IPS-NIHi11 (cell line): ENCODE measurements at regions not wholly inside any gene's neighbourhood (a gene's known extent, or its start where the extent isn't known, plus 50 kb on each side); places are given as distances from the start of the nearest gene placed in this dataset.
"Not testable (repeated sequence)": the region's sequence is repeated elsewhere in the genome, so short reads cannot be mapped to it uniquely, and the experiment has no call there.

Experiments used
- DNase-seq: peaks from one replicate; pipeline ENCODE4 v3.0.0; 2012; ENCODE audit warnings: mixed read lengths, low spot score

DNA sequence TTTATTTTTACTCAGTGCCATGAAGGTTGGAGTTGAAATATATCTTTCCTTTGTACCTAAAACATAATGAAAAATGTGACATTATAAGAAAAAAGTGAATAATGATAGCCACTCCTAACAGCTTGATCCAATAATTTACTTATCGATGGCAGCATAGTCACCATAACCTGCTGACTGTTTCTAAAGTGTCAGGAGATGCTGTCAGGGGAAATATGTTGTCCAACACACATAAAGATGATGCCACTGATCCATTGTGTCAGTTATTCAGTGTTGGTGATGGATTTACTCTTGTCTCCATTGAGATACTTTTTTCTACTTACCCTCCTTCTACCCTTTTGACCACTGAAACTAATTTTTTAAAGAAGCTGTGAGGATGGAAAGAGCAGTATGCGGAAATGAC is 1006.9 kb upstream of the TMEFF2 start:
- DNase-seq = no peak

DNA sequence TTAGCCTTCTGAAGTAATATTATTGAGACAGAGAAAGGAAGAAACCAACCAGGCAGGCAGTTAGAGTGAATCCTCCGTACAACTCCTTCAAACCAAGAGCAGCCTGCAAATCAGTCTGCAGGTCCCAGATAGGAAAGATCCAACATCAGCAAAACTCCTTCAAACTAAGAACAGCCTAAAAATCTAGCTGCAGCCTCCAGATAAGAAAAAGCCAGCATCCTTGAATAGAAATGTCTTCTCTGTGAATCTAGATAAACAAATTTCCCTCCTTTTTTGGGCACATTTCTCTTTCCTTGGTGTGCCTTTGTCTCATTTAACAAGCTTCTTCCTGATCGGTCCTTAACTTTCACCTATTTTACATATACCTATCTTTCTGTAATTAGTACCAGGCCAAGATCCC is 1004.6 kb upstream of the TMEFF2 start:
- DNase-seq = no peak

DNA sequence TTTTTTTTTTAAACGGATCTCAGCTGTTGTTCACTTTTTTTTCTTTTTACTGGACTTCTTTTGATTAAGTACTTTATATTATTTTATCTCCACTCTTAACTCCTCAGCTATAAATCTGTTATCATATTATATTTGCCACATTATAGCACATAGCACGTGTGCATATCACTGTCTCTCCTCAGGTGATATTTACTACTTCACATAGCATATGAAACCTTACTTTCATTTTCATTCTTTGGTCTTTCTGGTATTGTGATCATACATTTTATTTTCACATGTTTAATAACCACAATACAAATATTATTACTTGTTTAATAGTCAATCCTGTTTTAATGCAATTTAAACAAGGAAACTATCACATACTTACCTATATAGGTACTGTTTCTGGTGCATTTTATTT is 993.1 kb upstream of the TMEFF2 start:
- DNase-seq = no peak

GRCh38 chr2:193170981-193171380 is 976.2 kb upstream of the TMEFF2 start:
- not testable (repeated sequence) for DNase-seq

DNA sequence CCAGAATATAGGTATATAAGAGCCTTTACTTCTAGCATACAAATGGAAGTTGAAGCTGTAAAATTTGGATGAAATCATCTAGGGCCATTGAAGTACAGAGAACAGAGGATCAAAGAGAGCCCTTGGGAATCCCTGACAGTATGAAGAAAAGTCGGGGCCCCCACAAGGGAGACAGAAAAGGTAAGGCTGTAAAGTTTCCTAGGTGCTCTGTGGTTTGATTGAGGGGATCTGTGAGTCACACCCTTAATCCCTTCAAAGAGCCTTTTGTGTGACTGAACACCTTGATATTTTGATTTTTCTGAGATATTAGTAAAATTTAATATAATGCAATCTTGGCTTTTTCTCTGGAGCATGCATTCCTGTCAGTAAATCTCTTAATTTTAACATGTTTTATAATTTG is 961.7 kb upstream of the TMEFF2 start:
- no peak for DNase-seq

GRCh38 chr2:193154076-193154475 is 959.3 kb upstream of the TMEFF2 start:
- DNase-seq = no peak

- no peak for DNase-seq
These were observed 958.8 kb upstream of the TMEFF2 start for GRCh38 chr2:193153576-193153975.

DNA sequence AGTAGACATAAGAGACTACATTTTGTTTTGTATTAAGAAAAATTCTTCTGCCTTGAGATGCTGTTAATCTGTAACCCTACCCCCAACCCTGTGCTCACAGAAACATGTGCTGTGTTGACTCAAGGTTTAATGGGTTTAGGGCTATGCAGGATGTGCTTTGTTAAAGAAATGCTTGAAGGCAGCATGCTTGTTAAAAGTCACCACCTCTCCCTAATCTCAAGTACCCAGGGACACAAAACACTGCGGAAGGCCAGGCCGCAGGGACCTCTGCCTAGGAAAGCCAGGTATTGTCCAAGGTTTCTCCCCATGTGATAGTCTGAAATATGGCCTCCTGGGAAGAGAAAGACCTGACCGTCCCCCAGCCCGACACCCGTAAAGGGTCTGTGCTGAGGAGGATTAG is 947.7 kb upstream of the TMEFF2 start:
- not testable (repeated sequence) for DNase-seq

- no peak for DNase-seq
These were observed 947.3 kb upstream of the TMEFF2 start for GRCh38 chr2:193141998-193142397.

DNA sequence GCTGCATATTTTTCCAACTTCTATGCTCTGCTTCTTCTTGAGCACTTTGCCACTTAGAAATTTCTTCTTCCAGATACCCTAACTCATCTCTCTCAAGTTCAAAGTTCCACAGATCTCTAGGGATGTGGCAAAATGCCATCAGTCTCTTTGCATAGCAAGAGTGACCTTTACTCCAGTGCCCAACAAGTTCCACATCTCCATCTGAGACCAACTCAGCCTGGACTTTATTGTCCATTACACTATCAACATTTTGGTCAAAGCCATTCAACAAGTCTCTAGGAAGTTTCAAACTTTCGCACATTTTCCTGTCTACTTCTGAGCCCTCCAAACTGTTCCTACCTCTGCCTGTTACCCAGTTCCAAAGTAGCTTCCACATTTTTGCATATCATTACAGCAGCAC is 946.2 kb upstream of the TMEFF2 start:
- not testable (repeated sequence) for DNase-seq

GRCh38 chr2:193124815-193125214 is 930.1 kb upstream of the TMEFF2 start:
- no peak for DNase-seq

GRCh38 chr2:193114827-193115226 is 920.1 kb upstream of the TMEFF2 start:
- no peak for DNase-seq

GRCh38 chr2:193112986-193113385 is 918.3 kb upstream of the TMEFF2 start:
- no peak for DNase-seq

- no peak for DNase-seq
These were observed 908.3 kb upstream of the TMEFF2 start for GRCh38 chr2:193103064-193103463.

- no peak for DNase-seq
These were observed 906.9 kb upstream of the TMEFF2 start for GRCh38 chr2:193101591-193101990.

- DNase-seq = no peak
These were observed 893.3 kb upstream of the TMEFF2 start for GRCh38 chr2:193088026-193088425.

GRCh38 chr2:193076995-193077394 is 882.3 kb upstream of the TMEFF2 start:
- no peak for DNase-seq

GRCh38 chr2:193074933-193075332 is 880.2 kb upstream of the TMEFF2 start:
- DNase-seq = no peak

- no peak for DNase-seq
These were observed 877.9 kb upstream of the TMEFF2 start for GRCh38 chr2:193072647-193073046.

DNA sequence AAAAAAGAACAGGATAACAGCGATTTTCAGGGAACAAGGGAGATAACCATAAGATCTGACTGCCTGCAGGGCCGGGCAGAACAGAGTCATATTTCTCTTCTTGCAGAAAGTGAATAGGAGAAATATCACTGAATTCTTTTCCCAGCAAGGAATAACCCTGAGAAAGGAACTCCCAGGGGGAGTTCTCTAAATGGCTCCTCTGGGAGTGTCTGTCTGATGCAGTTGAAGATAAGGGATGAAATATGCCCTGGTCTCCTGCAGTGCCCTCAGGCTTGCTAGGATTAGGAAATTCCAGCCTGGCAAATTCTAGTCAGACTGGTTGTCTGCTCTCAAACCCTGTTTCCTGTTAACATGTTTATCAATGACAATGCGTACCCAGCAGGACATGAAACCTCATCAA is 830.8 kb upstream of the TMEFF2 start:
- DNase-seq = not testable (repeated sequence)

GRCh38 chr2:193024791-193025190 is 830.1 kb upstream of the TMEFF2 start:
- DNase-seq = no peak

GRCh38 chr2:193011870-193012269 is 817.1 kb upstream of the TMEFF2 start:
- DNase-seq = no peak

- no peak for DNase-seq
These were observed 798.3 kb upstream of the TMEFF2 start for GRCh38 chr2:192993059-192993458.

DNA sequence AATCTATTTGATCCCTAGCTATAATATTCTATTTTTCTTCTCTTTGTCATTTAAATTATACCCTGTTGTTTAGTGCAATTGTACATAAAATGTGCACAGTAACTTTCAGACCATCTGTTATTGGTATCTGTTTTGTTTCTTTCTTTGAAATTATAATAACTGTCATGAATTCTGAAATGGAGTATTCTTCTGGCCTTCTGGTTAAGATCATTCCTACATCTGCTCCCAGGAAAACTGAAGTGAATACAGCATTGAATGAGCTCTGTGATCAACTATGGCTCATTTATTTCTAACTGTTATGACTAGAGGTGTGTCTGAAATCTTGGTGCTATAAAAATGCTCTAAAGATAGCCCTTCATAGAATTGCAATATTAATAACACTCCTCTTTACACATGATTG is 788.4 kb upstream of the TMEFF2 start:
- no peak for DNase-seq

GRCh38 chr2:192978395-192978794 is 783.7 kb upstream of the TMEFF2 start:
- DNase-seq = no peak
